SKM-1 treated with dmso at 0.1 percent for 144 hours (cell line): ENCODE measurements at regions not wholly inside any gene's neighbourhood (a gene's known extent, or its start where the extent isn't known, plus 50 kb on each side); places are given as distances from the start of the nearest gene placed in this dataset.
"Not testable (repeated sequence)": the region's sequence is repeated elsewhere in the genome, so short reads cannot be mapped to it uniquely, and the experiment has no call there.

Experiments used
- DNase-seq: peaks from one replicate; lab custom pipeline; 2025; ENCODE audit not compliant: unreplicated experiment; lab: John Stamatoyannopoulos, UW

DNA sequence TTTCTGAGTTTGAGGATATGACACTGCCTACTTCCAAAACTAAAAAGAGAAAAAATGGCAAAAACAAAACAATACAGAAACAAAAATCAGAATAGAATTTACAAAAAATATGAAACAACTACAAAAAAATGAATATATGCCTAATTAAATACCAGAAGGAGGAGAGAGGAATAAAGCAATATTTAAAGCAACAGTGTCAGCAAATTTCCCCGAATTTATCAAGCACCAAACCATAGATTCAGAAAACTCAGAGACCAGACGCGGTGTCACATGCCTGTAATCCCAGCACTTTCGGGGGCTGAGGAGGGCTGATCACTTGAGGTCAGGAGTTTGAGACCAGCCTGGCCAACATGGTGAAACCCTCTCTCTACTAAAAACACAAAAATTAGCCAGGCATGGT lies 1360.9 kb downstream of the SI start:
- no peak for DNase-seq

DNA sequence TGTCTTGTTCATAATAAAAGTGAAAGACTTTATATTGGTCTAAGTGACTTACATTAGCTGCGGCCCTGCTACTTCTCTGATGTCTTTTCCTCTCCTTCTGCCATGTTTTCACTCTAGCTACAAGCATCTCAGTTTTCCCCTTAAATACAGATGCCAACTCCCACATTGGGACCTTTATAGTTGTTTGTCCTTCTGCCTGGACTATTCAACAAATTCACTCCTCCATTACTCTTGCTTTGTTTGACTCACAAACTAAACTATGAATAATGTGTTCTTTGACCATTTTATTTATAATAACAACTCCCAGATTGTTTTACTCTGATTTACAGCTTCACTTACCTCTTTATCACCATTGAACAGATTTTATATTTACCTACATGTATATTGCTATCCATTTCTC lies 1369.9 kb downstream of the SI start:
- DNase-seq: no peak

DNA sequence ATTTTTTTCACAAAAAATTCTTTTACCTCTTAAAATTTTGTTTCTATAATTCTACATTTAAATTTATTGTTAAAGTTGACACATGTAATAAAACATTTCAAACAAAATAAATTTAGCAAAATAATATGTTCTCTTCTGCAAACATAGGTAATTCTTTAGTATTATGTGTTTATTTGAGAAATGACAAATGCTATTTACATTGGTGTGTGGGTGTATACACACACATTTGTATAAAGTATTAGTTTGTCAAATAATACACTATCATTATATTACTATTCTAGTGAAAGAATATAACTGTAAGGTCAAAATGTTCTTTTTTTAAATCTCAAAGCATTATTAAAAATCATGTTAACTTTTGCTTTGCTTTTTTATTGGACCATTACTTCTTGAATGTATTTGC lies 1370.6 kb downstream of the SI start:
- no peak for DNase-seq

DNA sequence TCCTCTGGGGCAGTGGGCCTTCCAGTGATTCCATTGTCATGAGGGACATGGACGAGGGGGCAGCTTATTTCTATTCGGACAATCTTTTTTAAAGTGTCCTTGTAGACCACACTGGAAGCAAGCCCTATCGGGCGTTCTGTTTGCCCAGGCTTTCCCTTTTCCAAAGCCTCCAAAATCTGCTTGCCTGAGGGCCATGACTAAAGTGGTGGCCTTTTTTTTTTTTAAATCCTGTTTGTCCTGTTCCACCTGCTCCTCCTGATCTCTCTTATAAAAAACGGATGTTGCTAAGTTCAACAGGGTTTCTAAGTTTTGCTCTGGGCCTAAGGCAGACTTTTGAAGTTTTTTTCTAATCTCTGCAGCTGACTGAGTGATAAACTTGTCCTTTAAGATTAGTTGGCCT lies 1380.1 kb downstream of the SI start:
- not testable (repeated sequence) for DNase-seq

DNA sequence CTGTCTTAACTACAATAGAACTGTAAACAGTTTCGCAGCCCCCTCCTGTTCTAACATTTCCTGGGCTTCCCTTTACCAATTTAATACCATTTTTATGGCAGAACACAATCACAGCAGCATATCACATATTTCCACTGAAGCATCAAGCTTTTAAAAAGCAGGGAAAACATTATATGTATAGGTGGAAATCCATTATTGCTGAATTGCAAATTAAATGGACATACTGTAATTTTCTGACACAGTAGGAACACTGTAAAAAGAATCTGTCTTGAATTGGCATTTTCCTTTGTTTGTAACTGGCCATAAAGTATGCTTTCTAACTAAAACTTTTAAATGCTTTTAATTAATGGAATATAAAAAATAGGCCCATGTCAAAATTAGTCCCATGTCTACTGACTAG lies 1385.8 kb downstream of the SI start:
- DNase-seq: no peak

DNA sequence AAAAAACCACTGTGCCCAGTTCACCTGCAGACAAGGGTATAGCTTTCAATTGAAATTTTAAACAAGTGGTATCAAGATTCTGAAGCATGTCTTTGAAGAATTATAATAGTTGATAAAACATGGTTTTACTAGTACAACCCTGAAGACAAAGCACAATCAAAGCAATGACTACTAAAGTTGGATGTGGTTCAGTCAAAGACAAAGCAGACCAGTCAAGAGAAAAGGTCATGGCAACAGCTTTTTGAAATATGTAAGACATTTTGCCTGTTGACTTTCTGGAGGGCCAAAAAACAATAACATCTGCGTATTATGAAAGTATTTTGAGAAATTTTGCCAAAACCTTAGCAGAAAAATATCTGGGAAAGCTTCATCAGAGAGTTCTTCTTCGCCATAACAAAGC lies 1393.6 kb downstream of the SI start:
- no peak for DNase-seq

DNA sequence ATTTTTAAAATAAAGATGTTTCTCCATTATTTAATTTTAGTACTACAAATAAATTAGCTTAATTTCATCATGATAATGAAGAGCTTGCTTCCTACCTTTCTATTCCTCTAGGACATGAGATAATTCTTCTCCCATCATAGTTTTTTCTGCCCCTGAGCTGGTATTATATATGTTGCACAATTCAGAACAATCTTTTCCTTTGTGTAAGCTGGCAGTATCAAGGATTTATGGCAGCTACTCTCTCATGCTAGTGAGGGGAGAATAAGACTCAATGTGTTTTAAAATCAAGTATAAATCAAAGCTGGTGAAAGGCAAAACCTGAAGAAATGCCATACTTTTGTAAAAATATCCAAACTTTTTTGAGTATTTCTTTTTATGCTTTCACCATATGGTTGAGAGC lies 1405.3 kb downstream of the SI start:
- no peak for DNase-seq

DNA sequence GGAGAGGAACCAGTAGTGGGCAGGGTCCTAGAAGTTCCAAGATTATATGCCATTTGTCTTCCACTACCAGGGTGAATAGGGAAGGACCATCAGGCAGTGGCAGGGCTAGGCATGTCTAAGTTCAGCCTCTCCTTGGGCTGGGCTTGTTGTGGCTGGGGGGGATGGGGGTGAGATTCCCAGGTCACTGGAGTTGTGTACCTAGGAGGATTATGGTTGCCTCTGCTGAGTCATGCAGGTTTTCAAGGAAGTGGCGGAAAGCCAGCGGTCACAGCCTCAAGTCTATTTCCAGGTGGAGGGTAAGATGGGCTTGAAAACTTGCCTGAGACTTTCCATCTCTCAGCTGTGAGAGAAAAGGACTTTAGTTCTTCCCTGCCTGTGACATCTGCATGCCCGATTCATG lies 1407.1 kb downstream of the SI start:
- no peak for DNase-seq

DNA sequence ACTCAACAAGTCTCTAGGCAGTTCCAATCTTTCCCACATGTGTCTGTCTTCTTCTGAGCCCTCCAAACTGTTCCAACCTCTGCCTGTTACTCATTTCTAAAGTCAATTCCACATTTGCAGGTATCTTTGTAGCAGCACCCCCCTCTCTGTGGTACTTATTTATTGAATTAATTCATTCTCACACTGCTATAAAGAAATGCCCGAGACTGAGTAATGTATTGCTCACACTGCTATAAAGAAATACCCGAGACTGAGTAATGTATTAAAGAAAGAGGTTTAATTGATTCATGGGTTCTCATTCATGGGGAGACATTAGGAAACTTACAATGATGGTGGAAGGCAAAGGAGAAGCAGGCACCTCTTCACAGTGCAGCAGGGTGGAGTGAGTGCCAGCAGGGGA lies 1413.8 kb downstream of the SI start:
- DNase-seq: no peak

DNA sequence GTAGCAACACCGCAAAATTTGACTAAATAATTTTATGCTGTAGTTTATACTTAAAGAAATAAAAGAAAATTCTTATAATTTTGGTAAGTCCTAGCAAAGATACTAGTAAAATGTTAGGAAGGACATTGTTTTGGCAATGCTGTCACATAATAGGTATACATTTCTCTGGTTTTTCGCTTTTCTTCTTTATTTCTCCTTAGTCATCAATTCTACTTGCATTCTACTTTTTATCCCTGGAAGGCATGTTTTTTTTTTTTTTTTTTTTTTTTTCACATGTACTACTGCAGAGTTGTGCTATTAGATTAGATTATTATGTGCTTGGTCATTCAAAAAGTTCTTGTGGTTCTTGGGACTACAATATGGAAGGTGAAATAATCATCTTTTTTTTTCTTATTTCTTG lies 1421.2 kb downstream of the SI start:
- DNase-seq: no peak

DNA sequence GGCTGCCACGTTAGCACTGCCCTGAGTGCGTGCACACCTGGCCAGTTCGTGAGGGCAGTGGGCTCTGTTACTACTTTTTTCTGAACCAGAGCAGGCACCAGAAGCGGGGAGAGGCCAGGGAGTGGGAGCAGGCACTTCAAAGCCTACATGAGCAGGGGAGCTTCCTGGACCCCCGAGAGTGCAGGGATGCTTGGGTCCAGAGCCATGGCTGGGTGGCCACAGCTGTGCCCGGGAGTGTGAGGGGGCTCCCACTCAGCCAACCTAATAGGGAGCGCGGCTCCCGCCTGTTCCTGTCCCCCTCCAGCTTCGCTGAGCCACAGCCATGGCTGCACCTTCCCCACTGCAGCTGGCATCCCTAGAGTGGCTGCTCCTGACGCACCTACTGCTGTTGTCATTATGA lies 1423.3 kb downstream of the SI start:
- DNase-seq: no peak

DNA sequence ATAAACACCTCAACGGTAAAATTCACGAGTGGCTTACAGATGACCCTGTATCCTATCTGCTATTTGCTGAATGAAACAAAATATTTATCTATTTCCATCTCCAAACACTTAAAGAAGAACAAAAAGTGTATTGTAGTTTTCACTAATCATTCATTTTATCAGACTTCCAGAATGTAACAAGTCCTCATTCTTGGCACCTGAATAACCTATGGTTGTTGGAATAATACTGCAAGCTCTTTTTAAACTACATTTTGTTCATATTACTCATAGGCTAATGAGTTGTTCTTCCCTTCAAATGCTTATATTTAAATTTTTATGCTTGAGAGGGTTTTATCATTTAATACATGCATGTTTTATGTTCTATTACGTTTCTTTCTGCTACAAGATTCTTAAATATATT lies 1434.1 kb downstream of the SI start:
- DNase-seq: no peak

DNA sequence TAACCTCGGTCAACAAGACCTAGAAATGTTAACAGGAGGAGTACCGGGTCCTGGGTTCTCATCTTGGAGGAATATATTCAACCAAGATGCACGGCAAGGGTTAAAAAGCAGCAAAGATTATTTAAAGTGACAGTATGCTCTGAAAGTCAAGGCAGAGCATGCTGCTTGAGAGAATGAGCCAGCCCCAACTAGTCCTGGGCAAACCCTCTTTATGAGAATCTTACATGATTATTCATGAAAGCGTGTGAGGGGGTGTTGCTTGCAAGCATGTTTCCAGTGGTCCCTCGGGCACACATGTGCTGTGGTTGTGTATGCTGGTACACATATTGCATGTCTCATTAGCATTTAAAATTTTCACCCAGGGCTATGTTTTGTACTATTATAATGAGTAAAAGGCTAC lies 1445.6 kb downstream of the SI start:
- no peak for DNase-seq

DNA sequence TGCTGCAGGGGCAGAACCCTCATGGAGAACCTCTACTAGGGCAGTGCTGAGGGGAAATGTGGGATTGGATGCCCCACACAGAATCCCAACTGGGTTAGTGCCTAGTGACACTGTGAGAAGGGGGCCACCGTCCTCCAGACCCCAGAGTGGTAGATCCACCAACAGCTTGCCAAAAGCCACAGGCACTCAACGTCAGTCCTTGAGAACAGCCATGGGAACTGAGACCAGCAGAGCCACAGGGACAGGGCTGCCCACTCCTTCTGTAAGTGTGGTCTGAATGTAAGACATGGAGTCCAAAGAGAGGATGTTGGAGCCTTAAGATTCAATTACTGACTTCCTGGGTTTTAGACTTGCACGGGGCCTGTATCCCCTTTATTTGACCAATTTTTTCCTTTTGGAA lies 1451.5 kb downstream of the SI start:
- DNase-seq: no peak

DNA sequence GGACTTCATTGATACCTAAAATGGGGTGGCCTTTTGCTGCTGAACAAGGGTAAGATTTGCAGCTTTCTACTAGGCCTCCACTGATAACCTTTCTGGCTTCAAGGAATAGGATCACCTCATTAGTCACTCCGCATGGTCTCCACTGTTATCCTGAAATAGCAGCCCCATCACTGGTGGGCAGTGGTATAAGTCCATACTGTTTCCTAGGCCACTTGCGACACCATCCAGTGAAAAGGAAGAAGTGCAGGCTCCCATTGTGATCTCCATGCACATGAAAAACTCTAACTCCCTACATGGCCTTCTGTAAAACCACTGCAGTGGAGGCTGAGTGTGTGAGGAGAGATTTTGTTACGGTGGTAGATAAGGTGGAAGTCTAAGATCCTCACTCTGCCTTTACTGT lies 1455.9 kb downstream of the SI start:
- DNase-seq: no peak

DNA sequence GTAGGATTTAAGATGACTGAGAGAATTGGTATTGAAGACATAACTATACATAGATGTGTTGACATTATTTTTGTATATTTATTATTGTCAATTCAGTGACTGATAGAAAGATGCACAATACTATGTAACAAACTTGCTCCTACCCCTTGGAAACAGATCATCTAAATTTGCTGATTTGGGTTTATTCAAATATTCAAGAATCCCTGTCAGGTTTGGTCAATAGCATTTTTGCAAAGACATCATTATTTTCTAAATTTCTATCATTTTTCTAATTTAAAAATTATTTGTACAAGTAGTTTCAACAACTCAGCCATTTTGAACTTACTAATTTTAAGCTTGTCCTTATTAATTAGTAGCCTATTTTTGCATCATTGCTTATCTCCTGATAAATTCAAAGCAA lies 1463.4 kb downstream of the SI start:
- no peak for DNase-seq

DNA sequence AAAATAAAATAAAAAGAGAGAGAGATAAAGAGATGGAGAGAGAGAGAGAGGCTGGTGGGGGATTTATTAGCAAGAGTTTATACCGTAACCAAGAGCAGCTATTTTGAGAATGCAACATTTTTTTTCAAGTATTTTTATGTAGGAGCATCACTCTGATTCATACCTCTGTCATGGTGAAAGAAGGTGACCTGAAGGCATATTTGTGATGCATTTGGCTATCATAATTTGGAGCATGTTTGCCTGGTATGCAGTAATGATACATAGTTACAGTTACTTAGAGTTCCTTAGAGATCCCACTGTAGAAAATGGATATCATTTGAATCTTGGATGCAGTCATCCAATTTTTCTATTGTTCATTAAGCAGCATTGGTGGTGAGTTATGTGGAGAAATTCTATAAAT lies 1472.4 kb downstream of the SI start:
- no peak for DNase-seq

DNA sequence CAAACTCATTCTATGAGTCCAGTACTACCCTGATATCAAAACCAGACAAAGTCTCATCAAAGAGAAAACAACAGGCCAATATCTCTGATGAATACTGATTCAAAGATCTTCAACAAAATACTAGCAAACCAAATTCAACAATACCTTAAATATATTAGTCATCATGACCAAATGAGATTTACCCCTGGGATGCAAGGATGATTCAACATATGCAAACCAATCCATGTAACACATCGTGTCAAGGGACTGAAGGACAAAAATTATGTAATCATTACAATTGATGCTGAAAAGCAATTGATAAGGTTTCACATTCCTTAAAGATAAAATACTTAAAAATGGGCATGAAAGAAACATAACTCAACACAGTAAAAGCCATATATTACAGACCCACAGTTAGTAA lies 1476.9 kb downstream of the SI start:
- no peak for DNase-seq

DNA sequence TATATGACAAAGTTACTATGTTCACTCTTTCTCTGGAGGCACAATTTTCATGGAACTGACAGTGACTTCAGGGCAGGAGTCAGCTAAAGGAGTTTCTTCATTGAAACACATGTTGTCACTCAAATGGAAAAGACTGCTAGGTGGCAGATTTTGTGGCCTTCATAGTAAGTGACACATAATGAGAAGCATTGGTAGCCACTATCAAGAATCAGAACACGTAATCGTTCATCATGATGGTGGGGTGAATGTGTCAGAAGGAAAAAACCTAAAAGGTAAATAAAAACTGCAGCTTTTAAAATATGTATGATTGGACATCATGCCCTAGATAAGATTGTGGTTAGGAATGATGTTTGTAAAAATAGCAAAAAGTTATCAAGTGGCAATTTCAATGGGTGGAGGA lies 1491.0 kb downstream of the SI start:
- DNase-seq: no peak

DNA sequence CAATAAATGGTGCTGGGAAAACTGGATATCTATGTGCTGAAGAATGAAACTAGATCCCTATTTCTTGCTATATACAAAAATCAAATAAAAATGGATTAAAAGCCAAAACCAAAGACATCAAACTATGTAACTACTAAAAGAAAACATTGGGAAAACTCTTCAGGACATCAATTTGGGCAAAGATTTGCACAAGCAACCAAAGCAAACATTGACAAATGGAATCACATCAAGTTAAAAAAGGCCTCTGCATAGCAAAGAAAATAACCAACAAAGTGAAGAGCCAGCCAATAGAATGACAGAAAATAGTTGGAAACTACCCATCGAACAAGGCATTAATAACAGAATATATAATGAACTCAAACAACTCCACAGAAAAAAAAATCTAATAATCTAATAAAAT lies 1495.3 kb downstream of the SI start:
- no peak for DNase-seq

DNA sequence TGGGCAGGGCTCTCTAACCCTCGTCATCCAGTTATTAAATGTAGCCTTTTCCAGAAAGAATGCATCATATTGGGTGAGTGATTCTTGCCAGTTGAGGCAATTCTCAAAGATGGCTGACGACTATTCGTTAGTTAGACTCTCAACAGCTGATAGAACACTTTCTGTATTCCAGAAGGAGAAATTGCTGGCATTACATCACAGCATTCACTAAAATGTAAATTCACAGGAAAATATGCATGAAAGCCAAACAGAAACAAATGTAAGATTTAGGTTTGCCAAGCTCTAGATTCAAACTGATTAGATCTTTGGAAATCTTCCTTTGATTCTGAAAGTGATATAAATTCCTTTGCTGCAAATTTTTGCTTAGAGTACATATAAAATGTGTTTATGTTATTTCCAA lies 1501.0 kb downstream of the SI start:
- DNase-seq: no peak

DNA sequence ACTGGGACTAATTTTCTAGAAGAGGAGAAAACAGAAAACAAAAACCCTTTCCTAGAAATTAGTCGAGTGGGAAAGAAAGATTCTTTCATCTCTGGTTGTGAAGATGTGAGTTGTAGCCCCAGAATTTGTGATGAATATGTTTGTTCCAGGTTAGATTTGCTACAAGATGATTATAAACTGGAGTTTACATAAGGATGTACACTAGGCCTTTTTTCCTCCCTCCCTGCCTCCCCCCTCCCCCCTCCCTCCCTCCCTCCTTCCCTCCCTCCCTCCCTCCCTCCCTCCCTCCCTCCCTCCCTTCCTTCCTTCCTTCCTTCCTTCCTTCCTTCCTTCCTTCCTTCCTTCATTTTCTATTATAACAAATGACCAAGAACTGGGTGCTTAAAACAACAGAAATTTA lies 1502.0 kb downstream of the SI start:
- DNase-seq: no peak

DNA sequence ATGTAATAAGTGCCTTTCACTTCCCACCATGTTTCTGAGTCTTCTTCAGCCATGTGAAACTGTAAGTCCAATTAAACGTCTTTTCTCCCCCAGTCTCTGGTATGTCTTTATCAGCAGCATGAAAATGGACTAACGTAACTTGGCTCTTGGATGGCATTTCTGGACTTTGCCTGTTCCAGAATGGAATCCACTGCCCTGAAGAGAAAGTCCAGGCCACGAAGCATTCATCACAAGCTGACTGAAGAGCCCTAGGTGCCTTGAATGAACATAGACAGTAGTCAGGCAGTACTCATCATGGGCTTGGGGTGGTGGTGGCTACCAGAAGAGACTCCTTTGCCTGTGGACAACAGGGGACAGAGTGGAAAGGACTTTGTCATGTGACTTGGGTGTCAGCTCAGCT lies 1505.0 kb downstream of the SI start:
- DNase-seq: no peak

DNA sequence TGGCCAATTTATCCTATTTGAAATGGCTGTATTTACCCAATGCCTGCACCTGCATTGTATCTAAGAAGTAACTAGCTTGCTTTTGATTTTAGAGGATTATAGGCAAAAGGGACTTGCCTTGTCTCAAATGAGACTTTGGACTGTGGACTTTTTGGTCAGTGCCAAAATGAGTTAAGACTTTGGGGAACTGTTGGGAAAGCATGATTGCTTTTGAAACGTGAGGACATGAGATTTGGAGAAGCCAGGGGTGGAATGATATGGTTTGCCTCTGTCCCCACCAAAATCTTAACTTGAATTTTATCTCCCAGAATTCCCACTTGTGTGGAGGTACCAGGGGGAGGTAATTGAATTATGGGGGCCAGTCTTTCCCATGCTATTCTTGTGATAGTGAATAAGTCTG lies 1505.4 kb downstream of the SI start:
- no peak for DNase-seq
